SK-N-SH (cell line): ENCODE measurements at regions not wholly inside any gene's neighbourhood (a gene's known extent, or its start where the extent isn't known, plus 50 kb on each side); places are given as distances from the start of the nearest gene placed in this dataset.

Source experiments
- CTCF ChIA-PET: fragments of 300-600, 350-600 bp; formaldehyde crosslinking; extraction: SDS; loops from one replicate; lab custom pipeline; 2021; lab: Yijun Ruan, JAX
- POLR2A ChIA-PET: fragments of 350-600 bp; sonication (Branson Sonifier 250); formaldehyde crosslinking; extraction: SDS; loops from one replicate; lab custom pipeline; 2020; ENCODE audit warnings: antibody characterized with exemption, inconsistent platforms; lab: Yijun Ruan, JAX
- DNase-seq: peaks from one replicate; pipeline ENCODE4 v3.0.0; 2012
- H2AFZ ChIP-seq: fragments of 200-600 bp; sonication (generic); 2 replicates; pipeline ENCODE4 v1.8.1; 2016; ENCODE audit warnings: antibody characterized with exemption, mild to moderate bottlenecking, low read depth
- H3F3A ChIP-seq: fragments of 200-600 bp; sonication (generic); replicated peaks from 2 replicates; pipeline ENCODE3; 2016; ENCODE audit warnings: antibody characterized with exemption, mild to moderate bottlenecking; ENCODE audit not compliant: insufficient read depth
- H3K27ac ChIP-seq, 2 experiments: fragments of 200-500 bp in 1 of 2; fragments of 200-600 bp in 1 of 2; sonication (Bioruptor generic) in 1 of 2; sonication (generic), shearing (Covaris generic) in 1 of 2; 2 replicates each; pipeline versions ENCODE4 v1.5.1 to v1.6.1; 2014 to 2016; ENCODE audit warnings: low read depth in 2 of 2, inconsistent platforms in 1 of 2, low read length in 1 of 2, mild to moderate bottlenecking in 1 of 2, mixed read lengths in 1 of 2
- H3K27me3 ChIP-seq: fragments of 200-600 bp; sonication (generic), shearing (Covaris generic); 2 replicates; pipeline ENCODE4 v1.6.1; 2016; ENCODE audit warnings: mixed run types; ENCODE audit not compliant: insufficient read depth
- H3K36me3 ChIP-seq, 2 experiments: fragments of 200-500 bp in 1 of 2; fragments of 200-600 bp in 1 of 2; sonication (Bioruptor generic) in 1 of 2; sonication (generic) in 1 of 2; replicated peaks in 1 of 2; 2 replicates each; pipeline versions ENCODE3 to v1.5.1; 2014 to 2016; ENCODE audit warnings: low read length in 1 of 2, mild to moderate bottlenecking in 1 of 2; ENCODE audit not compliant: insufficient read depth in 2 of 2, control insufficient read depth in 1 of 2
- H3K4me1 ChIP-seq, 2 experiments: fragments of 200-500 bp in 1 of 2; fragments of 200-600 bp in 1 of 2; sonication (Bioruptor generic) in 1 of 2; sonication (generic), shearing (Covaris generic) in 1 of 2; 2 replicates each; pipeline versions ENCODE4 v1.5.1 to v1.6.1; 2014 to 2016; ENCODE audit warnings: low read depth in 1 of 2, low read length in 1 of 2, mixed run types in 1 of 2; ENCODE audit not compliant: insufficient read depth in 2 of 2, control insufficient read depth in 1 of 2
- H3K4me2 ChIP-seq: fragments of 200-600 bp; sonication (generic), shearing (Covaris generic); 2 replicates; pipeline ENCODE4 v1.6.1; 2017; ENCODE audit warnings: mixed run types
- H3K4me3 ChIP-seq, 2 experiments: fragments of 200-500 bp in 1 of 2; fragments of 200-600 bp in 1 of 2; sonication (Bioruptor generic) in 1 of 2; sonication (generic), shearing (Covaris generic) in 1 of 2; 2 replicates each; pipeline versions ENCODE4 v1.5.1 to v1.8.1; 2014 to 2016; ENCODE audit warnings: low read depth in 2 of 2, inconsistent platforms in 1 of 2, low read length in 1 of 2, mild to moderate bottlenecking in 1 of 2, mixed read lengths in 1 of 2, moderate library complexity in 1 of 2
- H3K79me2 ChIP-seq: fragments of 200-600 bp; sonication (generic); 2 replicates; pipeline ENCODE4 v1.8.1; 2017; ENCODE audit warnings: mild to moderate bottlenecking; ENCODE audit not compliant: insufficient read depth
- H3K9ac ChIP-seq: fragments of 200-600 bp; sonication (generic); 2 replicates; pipeline ENCODE4 v1.6.1; 2017; ENCODE audit warnings: mixed run types
- H3K9me2 ChIP-seq: fragments of 200-600 bp; sonication (generic); 2 replicates; pipeline ENCODE4 v1.6.1; 2017; ENCODE audit warnings: mixed run types
- H3K9me3 ChIP-seq: fragments of 200-600 bp; sonication (generic); 2 replicates; pipeline ENCODE4 v1.6.1; 2017; ENCODE audit warnings: mixed run types, mild to moderate bottlenecking, moderate library complexity
- H4K20me1 ChIP-seq: fragments of 200-600 bp; sonication (generic); 2 replicates; pipeline ENCODE4 v1.6.1; 2017; ENCODE audit warnings: mild to moderate bottlenecking, mixed run types; ENCODE audit not compliant: insufficient read depth
- ELF1 ChIP-seq: IDR thresholded peaks from 2 replicates; pipeline ENCODE4 v1.4.0; 2012
- EP300 ChIP-seq, 2 experiments: IDR thresholded peaks; 2 replicates each; pipeline versions ENCODE4 v1.4.0 to v1.6.1; 2012; ENCODE audit warnings: borderline replicate concordance in 1 of 2, low read depth in 1 of 2, low read length in 1 of 2
- FOSL2 ChIP-seq: IDR thresholded peaks from 2 replicates; pipeline ENCODE4 v1.4.0; 2012; ENCODE audit warnings: low read depth, mild to moderate bottlenecking, moderate library complexity, borderline replicate concordance
- GABPA ChIP-seq: IDR thresholded peaks from 2 replicates; pipeline ENCODE4 v1.4.0; 2012; ENCODE audit warnings: low read depth, mild to moderate bottlenecking
- MEF2A ChIP-seq: IDR thresholded peaks from 2 replicates; pipeline ENCODE4 v1.4.0; 2012; ENCODE audit warnings: low read depth, borderline replicate concordance
- NFIC ChIP-seq: IDR thresholded peaks from 2 replicates; pipeline ENCODE4 v1.4.0; 2012; ENCODE audit warnings: borderline replicate concordance
- NRF1 ChIP-seq: IDR thresholded peaks from 2 replicates; pipeline ENCODE4 v1.6.1; 2012; ENCODE audit warnings: low read depth, mild to moderate bottlenecking, low read length
- POLR2AphosphoS5 ChIP-seq: IDR thresholded peaks from 2 replicates; pipeline ENCODE4 v1.6.1; 2012; ENCODE audit warnings: low read depth, low read length
- RAD21 ChIP-seq: IDR thresholded peaks from 2 replicates; pipeline ENCODE4 v1.6.1; 2012; ENCODE audit warnings: mild to moderate bottlenecking, low read length
- RCOR1 ChIP-seq: fragments of 150-350 bp; IDR thresholded peaks from 2 replicates; pipeline ENCODE4 v1.6.1; 2017; ENCODE audit warnings: antibody characterized with exemption, low read length
- RFX5 ChIP-seq: IDR thresholded peaks from 2 replicates; pipeline ENCODE4 v1.6.1; 2012; ENCODE audit warnings: mild to moderate bottlenecking, improper control_type of control experiment, low read length
- RXRA ChIP-seq: IDR thresholded peaks from 2 replicates; pipeline ENCODE4 v1.4.0; 2012; ENCODE audit warnings: low read depth, mild to moderate bottlenecking, borderline replicate concordance
- SMC3 ChIP-seq: IDR thresholded peaks from 2 replicates; pipeline ENCODE4 v1.6.1; 2012; ENCODE audit warnings: low read depth, low read length, improper control_type of control experiment
- TCF12 ChIP-seq: IDR thresholded peaks from 2 replicates; pipeline ENCODE4 v1.4.0; 2012
- YY1 ChIP-seq: IDR thresholded peaks from 2 replicates; pipeline ENCODE4 v1.4.0; 2012; ENCODE audit warnings: low read depth, mild to moderate bottlenecking
- WGBS: methylation state at CpG from one replicate; pipeline ENCODE4 v1.1.6; 2017; ENCODE audit warnings: low lambda C conversion rate; 5-methylcytosine and 5-hydroxymethylcytosine counted together
- TF ChIP-seq, protein P1 (sequence below): IDR thresholded peaks from 2 replicates; pipeline ENCODE4 v1.4.0; 2012; ENCODE audit warnings: low read depth, borderline replicate concordance
- TF ChIP-seq, protein P2 (sequence below): IDR thresholded peaks from 2 replicates; pipeline ENCODE4 v1.4.0; 2012; ENCODE audit warnings: low read depth
- TF ChIP-seq, protein P3 (sequence below): fragments of 200-600 bp; sonication (generic); IDR thresholded peaks from 2 replicates; pipeline ENCODE4 v1.6.1; 2017; ENCODE audit warnings: antibody characterized with exemption, mild to moderate bottlenecking, moderate library complexity
- TF ChIP-seq, protein P4 (sequence below): IDR thresholded peaks from 2 replicates; pipeline ENCODE4; 2012
- TF ChIP-seq, protein P5 (sequence below): IDR thresholded peaks from 2 replicates; pipeline ENCODE4 v1.4.0; 2012; ENCODE audit warnings: low read depth, borderline replicate concordance

DNA sequence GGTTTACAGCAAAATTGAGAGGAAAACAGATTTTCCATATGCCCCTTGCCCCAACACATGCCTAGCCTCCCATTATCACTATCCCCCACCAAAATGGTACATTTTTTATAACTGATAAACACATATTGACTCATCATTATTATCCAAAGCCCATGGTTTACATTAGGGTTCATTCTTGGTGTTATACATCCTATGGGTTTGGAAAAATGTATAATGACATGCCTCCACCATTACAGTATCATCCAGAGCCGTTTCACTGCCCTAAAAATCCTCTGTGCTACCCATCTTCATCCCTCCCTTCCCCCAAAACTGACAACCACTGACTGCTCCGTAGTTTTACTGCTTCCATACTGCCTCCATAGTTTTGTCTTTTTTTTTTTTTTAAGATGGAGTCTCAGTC lies 111.1 kb downstream of the ACTL7B start:
- H3K9me3 ChIP-seq, result no peaks in the 10 kb centered on the region
- H2AFZ ChIP-seq, result no peak overlapping the region
- H3K27ac ChIP-seq, result no peak overlapping the region
- no peaks in the 10 kb centered on the region for H3K36me3 ChIP-seq
- no peak overlapping the region for H3K4me3 ChIP-seq
- no peaks in the 10 kb centered on the region for H3K79me2 ChIP-seq
- H3K9ac ChIP-seq, result no peak overlapping the region
- no peaks in the 10 kb centered on the region for H3K4me1 ChIP-seq
- no peaks in the 10 kb centered on the region for H3F3A ChIP-seq
- TF ChIP-seq FOSL2 (no peak), NRF1 (no peak), RFX5 (no peak), RXRA (no peak), GABPA (no peak), TCF12 (no peak), YY1 (no peak), RAD21 (no peak)
- TF ChIP-seq, protein P1, sequence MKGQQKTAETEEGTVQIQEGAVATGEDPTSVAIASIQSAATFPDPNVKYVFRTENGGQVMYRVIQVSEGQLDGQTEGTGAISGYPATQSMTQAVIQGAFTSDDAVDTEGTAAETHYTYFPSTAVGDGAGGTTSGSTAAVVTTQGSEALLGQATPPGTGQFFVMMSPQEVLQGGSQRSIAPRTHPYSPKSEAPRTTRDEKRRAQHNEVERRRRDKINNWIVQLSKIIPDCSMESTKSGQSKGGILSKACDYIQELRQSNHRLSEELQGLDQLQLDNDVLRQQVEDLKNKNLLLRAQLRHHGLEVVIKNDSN, result no peak
- TF ChIP-seq, protein P2, sequence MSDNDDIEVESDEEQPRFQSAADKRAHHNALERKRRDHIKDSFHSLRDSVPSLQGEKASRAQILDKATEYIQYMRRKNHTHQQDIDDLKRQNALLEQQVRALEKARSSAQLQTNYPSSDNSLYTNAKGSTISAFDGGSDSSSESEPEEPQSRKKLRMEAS, result no peak
- TF ChIP-seq, protein P3, sequence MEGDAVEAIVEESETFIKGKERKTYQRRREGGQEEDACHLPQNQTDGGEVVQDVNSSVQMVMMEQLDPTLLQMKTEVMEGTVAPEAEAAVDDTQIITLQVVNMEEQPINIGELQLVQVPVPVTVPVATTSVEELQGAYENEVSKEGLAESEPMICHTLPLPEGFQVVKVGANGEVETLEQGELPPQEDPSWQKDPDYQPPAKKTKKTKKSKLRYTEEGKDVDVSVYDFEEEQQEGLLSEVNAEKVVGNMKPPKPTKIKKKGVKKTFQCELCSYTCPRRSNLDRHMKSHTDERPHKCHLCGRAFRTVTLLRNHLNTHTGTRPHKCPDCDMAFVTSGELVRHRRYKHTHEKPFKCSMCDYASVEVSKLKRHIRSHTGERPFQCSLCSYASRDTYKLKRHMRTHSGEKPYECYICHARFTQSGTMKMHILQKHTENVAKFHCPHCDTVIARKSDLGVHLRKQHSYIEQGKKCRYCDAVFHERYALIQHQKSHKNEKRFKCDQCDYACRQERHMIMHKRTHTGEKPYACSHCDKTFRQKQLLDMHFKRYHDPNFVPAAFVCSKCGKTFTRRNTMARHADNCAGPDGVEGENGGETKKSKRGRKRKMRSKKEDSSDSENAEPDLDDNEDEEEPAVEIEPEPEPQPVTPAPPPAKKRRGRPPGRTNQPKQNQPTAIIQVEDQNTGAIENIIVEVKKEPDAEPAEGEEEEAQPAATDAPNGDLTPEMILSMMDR, result no peak
- TF ChIP-seq, protein P4, sequence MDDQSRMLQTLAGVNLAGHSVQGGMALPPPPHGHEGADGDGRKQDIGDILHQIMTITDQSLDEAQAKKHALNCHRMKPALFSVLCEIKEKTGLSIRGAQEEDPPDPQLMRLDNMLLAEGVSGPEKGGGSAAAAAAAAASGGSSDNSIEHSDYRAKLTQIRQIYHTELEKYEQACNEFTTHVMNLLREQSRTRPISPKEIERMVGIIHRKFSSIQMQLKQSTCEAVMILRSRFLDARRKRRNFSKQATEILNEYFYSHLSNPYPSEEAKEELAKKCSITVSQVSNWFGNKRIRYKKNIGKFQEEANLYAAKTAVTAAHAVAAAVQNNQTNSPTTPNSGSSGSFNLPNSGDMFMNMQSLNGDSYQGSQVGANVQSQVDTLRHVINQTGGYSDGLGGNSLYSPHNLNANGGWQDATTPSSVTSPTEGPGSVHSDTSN, result no peak
- H3K4me2 ChIP-seq, result no peak overlapping the region
- H4K20me1 ChIP-seq, result no peaks in the 10 kb centered on the region
- peaks cover 10% of the 10 kb centered on the region; the same call in 1 of the 2 replicates for H3K27me3 ChIP-seq
- WGBS, result 11% methylated on average over 2 of the region's 2 CpGs
- H3K9me2 ChIP-seq, result no peaks in the 10 kb centered on the region
- no peak for DNase-seq
- ChIA-PET CTCF (no interaction called here), POLR2A (no interaction called here)

DNA sequence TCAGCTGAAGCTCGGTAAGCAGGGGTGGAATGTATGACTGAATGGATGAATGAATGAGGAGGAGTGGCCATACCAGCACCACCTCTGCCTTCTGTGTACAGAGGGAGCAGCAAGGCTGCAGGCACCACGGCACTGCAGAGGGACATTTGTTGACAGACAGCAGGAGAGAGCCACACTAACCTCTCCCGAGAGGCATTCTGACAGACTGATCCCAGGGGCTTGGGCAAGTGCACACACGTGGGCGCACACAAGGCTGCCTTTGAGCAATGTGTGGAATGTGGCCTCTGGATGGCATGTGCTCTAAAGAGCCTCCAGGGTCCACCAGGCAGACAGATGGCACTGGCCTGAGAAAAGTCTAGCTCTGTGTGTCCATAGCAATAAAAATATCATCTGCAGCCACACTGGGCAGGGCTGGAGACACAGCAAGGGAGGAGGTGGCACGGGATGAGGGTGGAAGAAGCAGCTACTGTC lies 111.8 kb downstream of the ACTL7B start:
- Histone ChIP-seq H3F3A (no peaks in the 10 kb centered on the region), H3K9me2 (no peaks in the 10 kb centered on the region), H3K4me1 (no peaks in the 10 kb centered on the region), H3K4me2 (no peak overlapping the region), H3K9me3 (no peaks in the 10 kb centered on the region), H3K79me2 (no peaks in the 10 kb centered on the region), H3K9ac (no peak overlapping the region), H3K27ac (no peak overlapping the region), H4K20me1 (no peaks in the 10 kb centered on the region), H3K4me3 (no peak overlapping the region), H2AFZ (no peak overlapping the region), H3K27me3 (peaks cover 12% of the 10 kb centered on the region; the same call in 1 of the 2 replicates), H3K36me3 (no peaks in the 10 kb centered on the region)
- DNase-seq, result no peak
- TF ChIP-seq, protein P3, result no peak
- no peak for TF ChIP-seq RCOR1
- TF ChIP-seq EP300 (IDR thresholded peaks at IDR 0.05; ENCODE audit: borderline replicate concordance in 1 of 2, low read depth in 1 of 2, low read length in 1 of 2), result no peak
- no peak for TF ChIP-seq NFIC
- no peak for TF ChIP-seq POLR2AphosphoS5
- no peak for TF ChIP-seq FOSL2
- no peak for TF ChIP-seq NRF1
- no peak for TF ChIP-seq MEF2A
- TF ChIP-seq, protein P5, sequence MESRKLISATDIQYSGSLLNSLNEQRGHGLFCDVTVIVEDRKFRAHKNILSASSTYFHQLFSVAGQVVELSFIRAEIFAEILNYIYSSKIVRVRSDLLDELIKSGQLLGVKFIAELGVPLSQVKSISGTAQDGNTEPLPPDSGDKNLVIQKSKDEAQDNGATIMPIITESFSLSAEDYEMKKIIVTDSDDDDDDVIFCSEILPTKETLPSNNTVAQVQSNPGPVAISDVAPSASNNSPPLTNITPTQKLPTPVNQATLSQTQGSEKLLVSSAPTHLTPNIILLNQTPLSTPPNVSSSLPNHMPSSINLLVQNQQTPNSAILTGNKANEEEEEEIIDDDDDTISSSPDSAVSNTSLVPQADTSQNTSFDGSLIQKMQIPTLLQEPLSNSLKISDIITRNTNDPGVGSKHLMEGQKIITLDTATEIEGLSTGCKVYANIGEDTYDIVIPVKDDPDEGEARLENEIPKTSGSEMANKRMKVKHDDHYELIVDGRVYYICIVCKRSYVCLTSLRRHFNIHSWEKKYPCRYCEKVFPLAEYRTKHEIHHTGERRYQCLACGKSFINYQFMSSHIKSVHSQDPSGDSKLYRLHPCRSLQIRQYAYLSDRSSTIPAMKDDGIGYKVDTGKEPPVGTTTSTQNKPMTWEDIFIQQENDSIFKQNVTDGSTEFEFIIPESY, result no peak
- TF ChIP-seq SMC3, result no peak
- TF ChIP-seq ELF1, result no peak
- ChIA-PET CTCF (interaction anchor here (0.6 kb wide), 1 partner anchor 17 kb away, joined by 3 read pairs; no protein-coding TSS in a partner anchor), POLR2A (no interaction called here)
- WGBS, result 0% methylated on average over 6 of the region's 6 CpGs
